ENCODE measurements at regions not wholly inside any gene's neighbourhood (a gene's known extent, or its start where the extent isn't known, plus 50 kb on each side); places are given as distances from the start of the nearest gene placed in this dataset.

- no peak overlapping the region for H3K27ac Mint-ChIP-seq
- no peak for ATAC-seq
- no peak for DNase-seq
- H3K27me3 Mint-ChIP-seq (ENCODE audit: low read depth) = no peaks in the 10 kb centered on the region
- no peaks in the 10 kb centered on the region for H3K4me1 Mint-ChIP-seq (ENCODE audit: low read depth)
- H3K36me3 Mint-ChIP-seq (ENCODE audit: low read depth) = no peaks in the 10 kb centered on the region
- ChIA-PET POLR2A (no interaction called here), CTCF (no interaction called here)
- no peaks in the 10 kb centered on the region for H3K9me3 Mint-ChIP-seq (ENCODE audit: insufficient read depth)
- no peak overlapping the region for H3K4me3 Mint-ChIP-seq
Measured at GRCh38 chr3:147846854-147847478, 437.8 kb downstream of the ZIC1 start.

GRCh38 chr3:147851062-147851461 is 441.9 kb downstream of the ZIC1 start:
- Mint-ChIP-seq H3K27me3 (ENCODE audit: low read depth) (no peaks in the 10 kb centered on the region), H3K36me3 (ENCODE audit: low read depth) (no peaks in the 10 kb centered on the region), H3K9me3 (ENCODE audit: insufficient read depth) (no peaks in the 10 kb centered on the region), H3K4me1 (ENCODE audit: low read depth) (no peaks in the 10 kb centered on the region), H3K27ac (no peak overlapping the region), H3K4me3 (no peak overlapping the region)
- no peak for ATAC-seq
- POLR2A ChIA-PET = no interaction called here
- no peak for DNase-seq
- CTCF ChIA-PET = no interaction called here

- H3K36me3 Mint-ChIP-seq (ENCODE audit: low read depth) = no peaks in the 10 kb centered on the region
- ATAC-seq (no peak), DNase-seq (no peak)
- H3K4me3 Mint-ChIP-seq = no peak overlapping the region
- peaks cover under 1% of the 10 kb centered on the region for H3K9me3 Mint-ChIP-seq (ENCODE audit: insufficient read depth)
- POLR2A ChIA-PET = no interaction called here
- CTCF ChIA-PET = no interaction called here
- H3K27me3 Mint-ChIP-seq (ENCODE audit: low read depth) = no peaks in the 10 kb centered on the region
- H3K27ac Mint-ChIP-seq = no peak overlapping the region
- H3K4me1 Mint-ChIP-seq (ENCODE audit: low read depth) = no peaks in the 10 kb centered on the region
Measured at GRCh38 chr3:147854542-147854941, 445.4 kb downstream of the ZIC1 start.

- Mint-ChIP-seq H3K4me3 (no peak overlapping the region), H3K27me3 (ENCODE audit: low read depth) (no peaks in the 10 kb centered on the region), H3K27ac (no peak overlapping the region), H3K9me3 (ENCODE audit: insufficient read depth) (peaks cover 18% of the 10 kb centered on the region), H3K36me3 (ENCODE audit: low read depth) (no peaks in the 10 kb centered on the region), H3K4me1 (ENCODE audit: low read depth) (no peaks in the 10 kb centered on the region)
- POLR2A ChIA-PET = no interaction called here
- DNase-seq (no peak), ATAC-seq (no peak)
- CTCF ChIA-PET = no interaction called here
Measured at GRCh38 chr3:147864754-147865354, 455.7 kb downstream of the ZIC1 start.

GRCh38 chr3:147866561-147866960 is 457.4 kb downstream of the ZIC1 start:
- ChIA-PET CTCF (no interaction called here), POLR2A (no interaction called here)
- Mint-ChIP-seq H3K9me3 (ENCODE audit: insufficient read depth) (peaks cover 17% of the 10 kb centered on the region), H3K27me3 (ENCODE audit: low read depth) (no peaks in the 10 kb centered on the region), H3K27ac (no peak overlapping the region), H3K4me1 (ENCODE audit: low read depth) (no peaks in the 10 kb centered on the region), H3K4me3 (no peak overlapping the region), H3K36me3 (ENCODE audit: low read depth) (no peaks in the 10 kb centered on the region)
- no peak for ATAC-seq
- no peak for DNase-seq

- DNase-seq = no peak
- no peaks in the 10 kb centered on the region for H3K4me1 Mint-ChIP-seq (ENCODE audit: low read depth)
- no peak overlapping the region for H3K27ac Mint-ChIP-seq
- ATAC-seq = no peak
- ChIA-PET POLR2A (no interaction called here), CTCF (no interaction called here)
- H3K36me3 Mint-ChIP-seq (ENCODE audit: low read depth) = no peaks in the 10 kb centered on the region
- H3K9me3 Mint-ChIP-seq (ENCODE audit: insufficient read depth) = no peaks in the 10 kb centered on the region
- H3K27me3 Mint-ChIP-seq (ENCODE audit: low read depth) = no peaks in the 10 kb centered on the region
- H3K4me3 Mint-ChIP-seq = no peak overlapping the region
Measured at GRCh38 chr3:147872568-147872967, 463.4 kb downstream of the ZIC1 start.

GRCh38 chr3:147875498-147875897 is 466.3 kb downstream of the ZIC1 start:
- DNase-seq (no peak), ATAC-seq (no peak)
- Mint-ChIP-seq H3K36me3 (ENCODE audit: low read depth) (no peaks in the 10 kb centered on the region), H3K9me3 (ENCODE audit: insufficient read depth) (no peaks in the 10 kb centered on the region), H3K27me3 (ENCODE audit: low read depth) (no peaks in the 10 kb centered on the region), H3K4me3 (no peak overlapping the region), H3K27ac (no peak overlapping the region), H3K4me1 (ENCODE audit: low read depth) (no peaks in the 10 kb centered on the region)
- ChIA-PET CTCF (no interaction called here), POLR2A (no interaction called here)

GRCh38 chr3:147881933-147882332 is 472.8 kb downstream of the ZIC1 start:
- no peak for ATAC-seq
- Mint-ChIP-seq H3K27ac (no peak overlapping the region), H3K27me3 (ENCODE audit: low read depth) (no peaks in the 10 kb centered on the region), H3K9me3 (ENCODE audit: insufficient read depth) (peaks cover 5% of the 10 kb centered on the region), H3K36me3 (ENCODE audit: low read depth) (no peaks in the 10 kb centered on the region), H3K4me1 (ENCODE audit: low read depth) (no peaks in the 10 kb centered on the region), H3K4me3 (no peak overlapping the region)
- POLR2A ChIA-PET = no interaction called here
- CTCF ChIA-PET = no interaction called here
- DNase-seq = no peak

- DNase-seq (no peak), ATAC-seq (no peak)
- H3K4me3 Mint-ChIP-seq = no peak overlapping the region
- no peaks in the 10 kb centered on the region for H3K27me3 Mint-ChIP-seq (ENCODE audit: low read depth)
- ChIA-PET CTCF (no interaction called here), POLR2A (no interaction called here)
- H3K27ac Mint-ChIP-seq = no peak overlapping the region
- H3K36me3 Mint-ChIP-seq (ENCODE audit: low read depth) = no peaks in the 10 kb centered on the region
- H3K4me1 Mint-ChIP-seq (ENCODE audit: low read depth) = no peaks in the 10 kb centered on the region
- peaks cover 4% of the 10 kb centered on the region for H3K9me3 Mint-ChIP-seq (ENCODE audit: insufficient read depth)
Measured at GRCh38 chr3:147886879-147887278, 477.7 kb downstream of the ZIC1 start.

GRCh38 chr3:147887797-147888196 is 478.6 kb downstream of the ZIC1 start:
- Mint-ChIP-seq H3K27ac (no peak overlapping the region), H3K9me3 (ENCODE audit: insufficient read depth) (peaks cover 4% of the 10 kb centered on the region), H3K4me1 (ENCODE audit: low read depth) (no peaks in the 10 kb centered on the region), H3K27me3 (ENCODE audit: low read depth) (no peaks in the 10 kb centered on the region), H3K4me3 (no peak overlapping the region), H3K36me3 (ENCODE audit: low read depth) (no peaks in the 10 kb centered on the region)
- DNase-seq (no peak), ATAC-seq (no peak)
- CTCF ChIA-PET = no interaction called here
- POLR2A ChIA-PET = no interaction called here

GRCh38 chr3:147890114-147890513 is 480.9 kb downstream of the ZIC1 start:
- Mint-ChIP-seq H3K4me3 (no peak overlapping the region), H3K27ac (no peak overlapping the region), H3K36me3 (ENCODE audit: low read depth) (no peaks in the 10 kb centered on the region), H3K9me3 (ENCODE audit: insufficient read depth) (peaks cover 4% of the 10 kb centered on the region), H3K4me1 (ENCODE audit: low read depth) (no peaks in the 10 kb centered on the region), H3K27me3 (ENCODE audit: low read depth) (no peaks in the 10 kb centered on the region)
- CTCF ChIA-PET = no interaction called here
- ATAC-seq (no peak), DNase-seq (no peak)
- POLR2A ChIA-PET = no interaction called here

- Mint-ChIP-seq H3K27me3 (ENCODE audit: low read depth) (no peaks in the 10 kb centered on the region), H3K4me1 (ENCODE audit: low read depth) (no peaks in the 10 kb centered on the region), H3K9me3 (ENCODE audit: insufficient read depth) (no peaks in the 10 kb centered on the region), H3K27ac (no peak overlapping the region), H3K36me3 (ENCODE audit: low read depth) (no peaks in the 10 kb centered on the region), H3K4me3 (no peak overlapping the region)
- ATAC-seq (no peak), DNase-seq (no peak)
- CTCF ChIA-PET = no interaction called here
- POLR2A ChIA-PET = no interaction called here
Measured at GRCh38 chr3:147895509-147895908, 486.3 kb downstream of the ZIC1 start.

- Mint-ChIP-seq H3K27ac (no peak overlapping the region), H3K4me1 (ENCODE audit: low read depth) (no peaks in the 10 kb centered on the region), H3K9me3 (ENCODE audit: insufficient read depth) (no peaks in the 10 kb centered on the region), H3K27me3 (ENCODE audit: low read depth) (no peaks in the 10 kb centered on the region), H3K36me3 (ENCODE audit: low read depth) (no peaks in the 10 kb centered on the region), H3K4me3 (no peak overlapping the region)
- CTCF ChIA-PET = no interaction called here
- DNase-seq (no peak), ATAC-seq (no peak)
- POLR2A ChIA-PET = no interaction called here
Measured at GRCh38 chr3:147900851-147901250, 491.7 kb downstream of the ZIC1 start.

Measured in activated CD8-positive, alpha-beta T cell treated with anti-CD3 and anti-CD28 coated beads, Interleukin-2, amount 10 ng/mL, durations not matched to agents 7 days and 5 days (primary cell).